ENCODE measurements at regions not wholly inside any gene's neighbourhood (a gene's known extent, or its start where the extent isn't known, plus 50 kb on each side); places are given as distances from the start of the nearest gene placed in this dataset.

DNA sequence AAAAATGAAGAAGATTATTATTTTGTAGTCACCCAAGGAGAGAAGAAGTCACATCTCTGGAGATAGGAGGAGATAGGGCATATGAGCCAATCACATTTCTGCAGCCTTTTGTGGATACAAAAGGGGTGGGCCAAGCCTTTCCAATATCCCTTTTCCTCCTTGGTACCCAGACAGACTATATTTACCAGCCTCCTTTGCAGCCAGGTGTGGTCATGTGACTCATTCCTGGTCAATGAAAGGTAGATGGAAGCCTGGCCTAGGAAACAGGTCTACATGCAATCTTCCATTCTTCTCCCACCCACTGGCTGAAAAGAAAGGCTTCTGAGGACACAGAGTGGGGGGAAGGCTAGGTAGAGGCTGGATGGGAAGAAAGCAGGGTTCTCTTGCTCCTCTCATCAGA is 58.1 kb upstream of the ERG start:
- no peak for DNase-seq

DNA sequence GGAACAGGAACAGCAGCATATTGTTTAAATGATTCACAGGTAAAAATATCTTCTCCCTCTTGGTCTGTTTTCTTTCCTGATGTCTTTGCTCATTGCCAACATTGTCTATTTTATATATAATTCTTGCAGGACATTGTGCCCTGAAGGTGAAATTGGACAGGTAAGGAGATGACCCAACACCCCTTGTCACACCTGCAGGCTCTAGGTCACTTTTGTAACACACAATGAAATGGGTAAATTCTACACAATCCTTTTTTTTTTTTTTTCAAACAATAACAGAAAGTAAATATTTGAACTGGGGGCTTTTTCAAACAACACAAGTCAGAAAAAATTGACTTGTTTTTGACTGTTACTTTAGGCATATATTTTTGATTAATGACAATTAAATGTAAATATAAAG is 62.9 kb upstream of the ERG start:
- DNase-seq, result no peak

- no peak for DNase-seq
Measured at GRCh38 chr21:38561613-38562581, 63.6 kb upstream of the ERG start.

GRCh38 chr21:38567335-38567969 is 69.2 kb upstream of the ERG start:
- DNase-seq, result no peak

DNA sequence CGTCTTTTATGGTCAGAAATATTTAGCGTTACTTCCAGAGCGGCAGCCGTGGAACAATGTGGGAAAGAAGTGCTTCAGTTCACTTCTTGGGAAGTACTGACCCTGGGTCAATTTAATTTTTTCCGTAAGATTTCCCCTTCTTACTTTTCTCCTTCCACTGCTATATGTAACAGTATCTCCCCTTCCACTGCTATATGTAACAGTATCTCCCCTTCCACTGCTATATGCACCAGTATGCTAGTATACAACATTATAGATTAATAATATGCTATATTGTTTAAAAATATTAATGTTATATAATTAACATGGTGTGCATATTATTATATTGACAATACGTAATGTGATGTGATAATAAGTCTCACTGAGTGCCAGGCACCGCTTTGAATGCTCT is 69.7 kb upstream of the ERG start:
- DNase-seq, result no peak

GRCh38 chr21:38569733-38570132 is 71.5 kb upstream of the ERG start:
- DNase-seq, result no peak

DNA sequence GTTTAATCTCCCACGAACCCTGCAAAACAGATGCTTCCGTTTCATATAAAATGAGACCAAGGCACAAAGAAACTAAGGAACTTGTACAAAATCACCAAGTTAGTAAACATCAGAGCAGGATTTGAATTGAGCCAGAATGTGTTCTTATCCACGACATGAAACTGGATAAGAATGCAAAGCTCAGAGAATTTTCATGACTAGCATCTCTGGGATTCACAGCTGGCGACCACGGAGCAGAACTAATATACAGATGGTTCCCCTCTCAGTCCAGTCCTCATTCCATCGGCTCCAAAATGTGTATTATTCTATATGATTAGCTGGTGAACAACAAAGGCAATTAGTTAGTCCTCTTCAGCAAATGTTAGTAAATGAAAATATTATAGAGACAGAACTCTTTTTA is 72.3 kb upstream of the ERG start:
- no peak for DNase-seq

- DNase-seq, result no peak
Measured at GRCh38 chr21:38574895-38575575, 76.8 kb upstream of the ERG start.

- DNase-seq, result no peak
Measured at GRCh38 chr21:38577887-38578286, 79.6 kb upstream of the ERG start.

DNA sequence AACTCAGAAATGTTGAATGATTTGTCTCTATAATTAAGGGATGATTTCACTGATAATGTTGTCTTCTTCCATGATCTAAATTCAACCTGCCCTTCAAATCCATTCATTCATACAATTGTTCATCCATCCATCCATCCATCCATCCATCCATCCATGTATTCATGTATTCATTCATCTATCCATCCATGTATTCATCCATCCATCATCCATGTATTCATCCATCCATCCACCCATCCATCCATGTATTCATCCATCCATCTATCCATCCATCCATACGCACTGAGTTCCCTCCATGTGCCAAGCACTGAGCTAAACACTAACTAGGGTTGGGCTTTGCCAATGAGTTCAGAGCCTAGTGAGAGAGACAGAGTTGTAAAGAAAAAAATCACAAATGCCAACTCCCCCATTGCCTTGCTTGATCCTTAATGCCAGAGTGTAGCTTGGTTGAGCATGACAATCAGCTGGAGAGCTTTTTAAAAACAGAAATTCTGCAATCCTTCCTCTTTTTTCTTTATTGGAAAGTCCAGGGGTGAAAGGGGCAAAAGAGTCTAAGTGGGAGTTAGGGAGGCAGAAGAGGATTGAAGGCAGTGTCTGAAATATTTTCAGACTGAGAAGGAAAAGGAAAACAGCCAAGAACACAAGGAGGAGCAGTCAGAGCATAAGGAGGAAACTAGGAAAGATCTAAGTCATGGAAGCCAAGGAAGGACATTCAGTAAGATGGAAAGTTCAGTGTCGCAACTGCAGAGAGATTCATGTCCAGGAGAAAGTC is 92.4 kb upstream of the ERG start:
- no peak for DNase-seq

DNA sequence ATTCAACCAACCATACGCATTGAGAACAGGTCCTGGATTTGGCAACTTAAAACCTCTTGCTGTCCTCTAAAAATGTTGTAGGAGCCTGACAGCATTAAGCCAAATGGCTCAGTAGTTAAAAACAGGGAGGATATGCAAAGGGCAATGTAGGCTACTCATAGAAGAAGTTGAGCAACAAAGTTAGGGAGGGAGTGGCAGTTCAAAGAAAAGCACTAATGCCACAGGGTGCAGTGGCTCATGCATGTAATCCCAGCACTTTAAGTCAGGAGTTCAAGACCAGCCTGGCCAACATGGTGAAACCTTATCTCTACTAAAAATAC is 92.9 kb upstream of the ERG start:
- no peak for DNase-seq

DNA sequence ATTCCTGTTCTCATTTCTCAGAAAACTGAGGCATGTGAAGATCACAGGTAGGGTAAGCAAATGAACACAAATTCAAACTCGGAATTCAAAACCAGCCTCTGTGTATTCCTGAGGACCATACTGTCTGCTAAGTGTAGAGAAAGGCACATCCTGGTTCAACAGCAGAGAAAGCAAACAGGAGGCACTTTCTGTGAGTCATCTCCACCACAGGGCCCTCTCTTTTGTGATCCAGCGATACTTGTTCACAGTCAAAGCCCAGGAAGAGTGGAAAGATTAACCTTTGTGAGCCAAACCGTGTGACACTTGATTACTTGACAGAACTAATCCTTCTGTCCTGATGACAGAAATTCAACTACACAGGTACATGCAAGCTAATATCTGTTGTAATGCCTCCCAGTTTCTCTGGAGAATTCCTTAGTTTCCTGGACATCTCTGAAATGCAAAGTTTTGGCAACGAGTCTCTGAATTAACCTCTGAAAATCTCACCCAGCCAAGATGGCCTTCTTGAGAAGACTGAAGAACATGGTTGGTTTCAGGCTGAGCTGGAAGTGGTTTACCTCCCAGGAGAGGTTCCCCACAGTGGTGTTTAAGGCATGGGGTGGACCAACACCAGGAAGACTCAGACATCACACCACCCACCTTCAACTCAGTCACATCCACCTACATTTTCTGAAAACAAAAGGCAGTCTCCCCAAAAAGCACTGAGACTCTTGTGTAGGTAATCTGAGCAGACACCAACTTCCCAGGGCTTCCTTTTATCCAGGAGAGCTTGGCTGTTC is 98.2 kb upstream of the ERG start:
- no peak for DNase-seq

- DNase-seq, result no peak
Measured at GRCh38 chr21:38597421-38597820, 99.1 kb upstream of the ERG start.

DNA sequence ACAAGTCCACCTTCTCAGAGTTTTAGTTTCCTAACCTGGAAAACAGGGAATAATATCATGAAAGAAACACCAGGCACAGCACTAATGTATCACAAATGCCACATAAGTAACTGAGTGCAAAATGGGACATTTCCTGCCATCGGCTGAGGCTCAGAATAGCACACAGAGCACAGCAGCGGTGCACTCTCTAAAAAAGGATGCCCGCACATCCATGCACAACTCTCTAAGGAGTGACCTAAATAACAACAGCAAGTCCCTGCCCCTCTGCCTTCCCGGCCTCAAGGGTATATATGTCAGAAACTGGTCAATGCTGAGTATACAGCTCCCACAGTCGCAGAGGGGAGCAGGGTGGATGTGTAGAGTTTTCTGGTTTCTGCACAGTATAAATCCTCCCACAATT is 100.1 kb upstream of the ERG start:
- no peak for DNase-seq

DNA sequence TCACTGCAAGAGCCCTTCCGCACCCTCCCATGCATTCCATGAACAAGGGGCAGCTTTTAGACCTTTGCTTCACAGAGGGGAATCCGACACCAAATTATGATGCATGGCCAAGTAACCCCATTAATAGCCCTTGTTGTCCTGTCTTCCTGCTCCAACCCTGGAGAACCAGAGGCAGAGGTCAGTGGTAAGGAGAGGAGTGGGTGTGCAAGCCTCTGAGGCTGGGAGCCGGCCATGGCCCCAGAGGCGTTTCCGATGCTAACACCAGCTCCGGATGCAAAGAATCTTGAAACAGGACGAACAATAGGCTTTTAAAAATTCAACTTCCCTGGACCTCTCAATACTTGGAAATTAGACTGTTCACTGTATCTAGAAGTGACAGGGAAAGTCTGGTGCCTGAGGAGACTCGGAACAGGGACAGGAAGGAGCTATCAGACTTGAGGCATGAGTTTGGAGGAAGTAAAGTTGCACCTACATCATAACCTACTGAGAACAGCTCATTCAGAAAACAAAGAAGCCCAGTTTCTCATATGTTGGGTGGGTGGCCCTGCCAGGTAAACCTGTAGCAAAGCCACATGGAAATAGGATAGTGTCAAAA is 101.2 kb upstream of the ERG start:
- no peak for DNase-seq

DNA sequence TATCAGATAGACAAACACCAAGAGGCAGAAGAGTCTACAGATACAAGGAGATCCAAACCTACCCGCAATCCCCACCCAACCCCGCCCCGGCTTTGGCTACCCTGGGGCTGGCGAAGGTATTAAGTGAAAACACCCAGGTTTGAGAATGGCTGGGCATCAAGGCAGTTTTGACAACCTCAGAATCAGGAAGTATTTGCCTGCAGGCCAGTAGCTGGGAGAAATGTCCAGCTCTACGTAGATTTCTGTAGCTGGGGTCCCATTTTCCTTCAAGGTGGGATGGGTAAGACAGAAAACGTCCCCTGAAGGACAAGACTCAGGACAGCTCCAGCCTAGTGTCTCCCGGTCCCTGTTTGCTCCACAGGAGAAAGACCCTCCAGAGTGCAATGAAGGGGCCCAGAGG is 101.8 kb upstream of the ERG start:
- DNase-seq, result no peak

DNA sequence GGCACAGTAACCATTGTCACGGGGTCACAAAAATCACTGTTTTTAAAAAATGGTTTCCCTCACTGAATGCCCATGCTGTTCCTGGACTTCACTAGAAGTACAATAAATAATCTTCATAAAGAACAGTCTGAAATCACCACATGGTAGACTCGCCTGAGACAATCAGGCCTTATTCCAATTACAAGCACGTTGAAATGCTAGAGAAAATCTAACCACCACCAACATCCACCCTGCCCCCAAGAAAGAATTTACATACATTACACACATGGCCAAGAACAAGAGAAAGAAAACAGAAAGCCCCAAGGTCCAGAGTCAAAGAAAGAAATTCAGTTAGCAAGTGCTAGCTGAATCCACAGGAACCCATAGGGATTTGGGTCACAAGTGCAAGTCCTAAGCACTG is 107.0 kb upstream of the ERG start:
- DNase-seq, result no peak

GRCh38 chr21:38609580-38609979 is 111.3 kb upstream of the ERG start:
- DNase-seq, result no peak

GRCh38 chr21:38610623-38611251 is 112.5 kb upstream of the ERG start:
- DNase-seq, result no peak

DNA sequence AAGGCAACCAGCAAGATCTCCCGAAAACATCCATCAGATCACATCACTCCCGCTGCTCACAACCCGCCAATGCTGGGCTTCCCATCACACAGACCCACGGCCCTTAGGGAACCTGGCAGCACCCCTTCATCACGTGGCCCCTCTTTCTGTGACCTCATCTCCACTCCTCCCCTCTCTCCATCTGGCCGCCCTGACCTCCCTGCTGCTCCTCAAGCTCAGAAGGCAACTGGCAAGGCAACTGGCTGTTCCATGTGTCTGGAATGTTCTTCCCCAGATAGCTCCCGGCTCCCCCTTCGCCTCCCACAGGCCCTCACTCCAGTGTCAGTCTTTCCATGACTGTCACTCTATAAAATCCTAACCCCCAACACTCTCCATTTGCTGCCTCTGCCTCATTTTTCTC is 113.0 kb upstream of the ERG start:
- DNase-seq, result no peak

DNA sequence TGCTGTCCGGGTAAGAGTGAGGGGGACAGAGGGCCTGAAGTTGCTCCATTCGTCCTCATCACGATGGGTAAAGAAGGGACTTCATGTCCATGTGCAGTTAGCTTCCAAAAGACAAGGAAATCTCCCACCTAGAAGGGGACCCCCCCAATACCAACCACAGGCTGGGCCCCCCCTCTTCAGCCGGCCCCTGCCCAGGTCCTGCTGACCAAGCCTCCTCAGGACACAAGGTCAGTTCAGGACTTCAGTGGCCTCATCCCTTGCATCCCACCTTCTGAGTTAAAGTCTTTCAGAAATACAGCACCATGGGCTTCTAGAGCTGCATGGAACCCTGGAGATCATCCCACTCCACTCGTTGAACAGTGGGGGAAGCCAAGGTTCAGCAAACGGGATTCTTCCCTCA is 115.4 kb upstream of the ERG start:
- no peak for DNase-seq

GRCh38 chr21:38614558-38614957 is 116.3 kb upstream of the ERG start:
- no peak for DNase-seq

Data from central memory CD4-positive, alpha-beta T cell (primary cell).